ENCODE measurements at regions not wholly inside any gene's neighbourhood (a gene's known extent, or its start where the extent isn't known, plus 50 kb on each side); places are given as distances from the start of the nearest gene placed in this dataset.
"Not testable (repeated sequence)": the region's sequence is repeated elsewhere in the genome, so short reads cannot be mapped to it uniquely, and the experiment has no call there.

DNA sequence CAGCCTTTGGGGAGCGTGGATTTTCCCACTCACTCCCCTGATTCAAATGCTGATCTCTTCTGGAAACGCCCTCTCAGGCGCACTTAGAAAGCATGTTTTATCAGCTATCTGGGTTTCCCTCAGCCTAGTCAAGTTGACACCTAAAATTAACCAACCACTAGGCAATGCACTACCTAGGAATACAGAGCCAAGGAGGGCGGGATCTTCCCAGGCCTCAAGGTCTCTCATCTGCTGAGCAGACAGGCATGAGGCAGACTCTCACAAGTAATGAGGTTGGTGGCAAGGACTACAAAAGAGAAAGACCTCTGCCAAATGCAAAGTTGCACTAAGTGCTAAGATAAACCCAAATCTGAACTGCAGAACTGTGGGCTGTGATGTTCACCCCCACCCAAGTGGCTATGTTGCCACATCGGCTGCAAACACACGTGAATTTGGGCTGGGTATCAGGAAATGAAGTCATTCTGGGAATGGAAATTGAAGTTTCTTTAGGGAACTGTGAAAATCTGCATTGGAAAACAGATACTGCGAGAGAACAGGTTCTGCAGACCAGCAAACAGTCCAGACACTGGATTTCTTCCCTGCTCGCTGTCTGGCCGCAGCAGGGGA is 186.6 kb downstream of the LMLN start:
- TF ChIP-seq POLR2AphosphoS5, GABPA (IDR thresholded peaks at IDR 0.05; ENCODE audit: low read depth): not testable (repeated sequence)
- TF ChIP-seq, protein P1, sequence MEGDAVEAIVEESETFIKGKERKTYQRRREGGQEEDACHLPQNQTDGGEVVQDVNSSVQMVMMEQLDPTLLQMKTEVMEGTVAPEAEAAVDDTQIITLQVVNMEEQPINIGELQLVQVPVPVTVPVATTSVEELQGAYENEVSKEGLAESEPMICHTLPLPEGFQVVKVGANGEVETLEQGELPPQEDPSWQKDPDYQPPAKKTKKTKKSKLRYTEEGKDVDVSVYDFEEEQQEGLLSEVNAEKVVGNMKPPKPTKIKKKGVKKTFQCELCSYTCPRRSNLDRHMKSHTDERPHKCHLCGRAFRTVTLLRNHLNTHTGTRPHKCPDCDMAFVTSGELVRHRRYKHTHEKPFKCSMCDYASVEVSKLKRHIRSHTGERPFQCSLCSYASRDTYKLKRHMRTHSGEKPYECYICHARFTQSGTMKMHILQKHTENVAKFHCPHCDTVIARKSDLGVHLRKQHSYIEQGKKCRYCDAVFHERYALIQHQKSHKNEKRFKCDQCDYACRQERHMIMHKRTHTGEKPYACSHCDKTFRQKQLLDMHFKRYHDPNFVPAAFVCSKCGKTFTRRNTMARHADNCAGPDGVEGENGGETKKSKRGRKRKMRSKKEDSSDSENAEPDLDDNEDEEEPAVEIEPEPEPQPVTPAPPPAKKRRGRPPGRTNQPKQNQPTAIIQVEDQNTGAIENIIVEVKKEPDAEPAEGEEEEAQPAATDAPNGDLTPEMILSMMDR (IDR thresholded peaks at IDR 0.05; ENCODE audit: insufficient read depth, low read length): not testable (repeated sequence)
- TF ChIP-seq, protein P2, sequence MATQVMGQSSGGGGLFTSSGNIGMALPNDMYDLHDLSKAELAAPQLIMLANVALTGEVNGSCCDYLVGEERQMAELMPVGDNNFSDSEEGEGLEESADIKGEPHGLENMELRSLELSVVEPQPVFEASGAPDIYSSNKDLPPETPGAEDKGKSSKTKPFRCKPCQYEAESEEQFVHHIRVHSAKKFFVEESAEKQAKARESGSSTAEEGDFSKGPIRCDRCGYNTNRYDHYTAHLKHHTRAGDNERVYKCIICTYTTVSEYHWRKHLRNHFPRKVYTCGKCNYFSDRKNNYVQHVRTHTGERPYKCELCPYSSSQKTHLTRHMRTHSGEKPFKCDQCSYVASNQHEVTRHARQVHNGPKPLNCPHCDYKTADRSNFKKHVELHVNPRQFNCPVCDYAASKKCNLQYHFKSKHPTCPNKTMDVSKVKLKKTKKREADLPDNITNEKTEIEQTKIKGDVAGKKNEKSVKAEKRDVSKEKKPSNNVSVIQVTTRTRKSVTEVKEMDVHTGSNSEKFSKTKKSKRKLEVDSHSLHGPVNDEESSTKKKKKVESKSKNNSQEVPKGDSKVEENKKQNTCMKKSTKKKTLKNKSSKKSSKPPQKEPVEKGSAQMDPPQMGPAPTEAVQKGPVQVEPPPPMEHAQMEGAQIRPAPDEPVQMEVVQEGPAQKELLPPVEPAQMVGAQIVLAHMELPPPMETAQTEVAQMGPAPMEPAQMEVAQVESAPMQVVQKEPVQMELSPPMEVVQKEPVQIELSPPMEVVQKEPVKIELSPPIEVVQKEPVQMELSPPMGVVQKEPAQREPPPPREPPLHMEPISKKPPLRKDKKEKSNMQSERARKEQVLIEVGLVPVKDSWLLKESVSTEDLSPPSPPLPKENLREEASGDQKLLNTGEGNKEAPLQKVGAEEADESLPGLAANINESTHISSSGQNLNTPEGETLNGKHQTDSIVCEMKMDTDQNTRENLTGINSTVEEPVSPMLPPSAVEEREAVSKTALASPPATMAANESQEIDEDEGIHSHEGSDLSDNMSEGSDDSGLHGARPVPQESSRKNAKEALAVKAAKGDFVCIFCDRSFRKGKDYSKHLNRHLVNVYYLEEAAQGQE (IDR thresholded peaks at IDR 0.05; ENCODE audit: insufficient replicate concordance, low read depth): not testable (repeated sequence)
